HG02571 (cell line): ENCODE measurements at regions not wholly inside any gene's neighbourhood (a gene's known extent, or its start where the extent isn't known, plus 50 kb on each side); places are given as distances from the start of the nearest gene placed in this dataset.
A peak's percentile ranks its signal among the peaks of the same experiment; 100 is the strongest.
"Not testable (repeated sequence)": the region's sequence is repeated elsewhere in the genome, so short reads cannot be mapped to it uniquely, and the experiment has no call there.

Source experiments
- ATAC-seq: cut with Tn5 transposase; IDR thresholded peaks from one replicate; pipeline ENCODE4 v1.9.1; 2021; ENCODE audit warnings: mild to moderate bottlenecking, moderate library complexity; ENCODE audit not compliant: unreplicated experiment

DNA sequence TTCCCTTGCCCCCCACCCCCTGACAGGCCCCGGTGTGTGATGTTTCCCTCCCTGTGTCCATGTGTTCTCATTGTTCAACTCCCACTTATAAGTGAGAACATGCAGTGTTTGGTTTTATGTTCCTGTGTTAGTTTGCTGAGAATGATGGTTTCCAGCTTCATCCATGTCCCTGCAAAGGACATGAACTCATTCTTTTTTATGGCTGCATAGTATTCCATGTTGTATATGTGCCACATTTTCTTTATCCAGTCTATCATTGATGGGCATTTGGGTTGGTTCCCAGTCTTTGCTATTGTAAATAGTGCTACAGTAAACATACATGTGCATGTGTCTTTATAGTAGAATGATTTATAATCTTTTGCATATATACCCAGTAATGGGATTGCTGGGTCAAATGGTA, 287.4 kb downstream of the UTRN start:
- ATAC-seq, result not testable (repeated sequence)

DNA sequence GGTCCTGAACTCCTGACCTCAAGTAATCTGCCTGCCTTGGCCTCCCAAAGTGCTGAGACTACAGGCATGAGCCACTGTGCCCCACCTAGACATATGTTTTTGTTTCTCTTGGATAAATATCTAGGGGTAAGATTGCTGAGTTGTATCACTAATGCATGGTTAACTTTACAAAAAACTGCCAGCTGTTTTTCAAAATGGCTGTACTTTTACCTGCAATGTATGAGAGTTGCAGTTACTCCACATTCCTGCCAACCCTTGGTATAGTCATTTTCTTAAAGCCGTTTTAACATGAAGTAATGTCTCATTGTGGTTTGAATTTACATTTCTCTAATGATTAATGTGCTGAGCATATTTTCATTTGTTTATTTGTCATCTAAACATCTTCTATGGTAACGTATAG, 289.7 kb downstream of the UTRN start:
- ATAC-seq, result no peak

DNA sequence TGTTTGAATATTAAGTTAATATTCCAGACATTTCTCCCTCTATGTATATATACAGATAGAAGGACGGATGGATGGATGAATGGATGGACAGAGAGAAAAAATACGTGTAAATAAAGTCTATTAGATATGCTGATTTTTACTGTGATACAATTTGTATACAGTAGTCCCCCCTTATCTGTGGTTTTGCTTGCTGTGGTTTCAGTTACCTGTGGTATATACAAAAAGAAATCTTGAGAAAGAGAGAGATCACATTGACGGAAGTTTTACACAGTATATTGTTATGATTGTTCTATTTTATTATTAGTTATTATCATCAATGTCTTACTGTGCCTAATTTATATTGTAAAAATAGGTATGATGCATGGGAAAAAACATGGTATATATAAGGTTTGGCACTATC, 290.2 kb downstream of the UTRN start:
- no peak for ATAC-seq

DNA sequence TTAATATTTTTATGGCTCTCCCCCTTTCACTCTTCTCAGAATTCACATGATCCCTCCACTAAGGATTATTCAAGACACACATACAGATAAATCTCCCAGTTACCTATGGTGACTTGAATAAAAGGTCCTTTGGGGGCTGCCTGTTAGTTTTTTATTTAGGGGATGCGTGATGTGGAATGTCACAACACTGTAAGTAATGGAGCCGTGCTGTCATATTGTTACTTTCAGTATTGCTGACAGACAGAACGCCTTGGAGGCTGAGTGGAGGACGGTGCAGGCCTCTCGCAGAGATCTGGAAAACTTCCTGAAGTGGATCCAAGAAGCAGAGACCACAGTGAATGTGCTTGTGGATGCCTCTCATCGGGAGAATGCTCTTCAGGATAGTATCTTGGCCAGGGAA, 291.7 kb downstream of the UTRN start:
- ATAC-seq, result no peak

GRCh38 chr6:144578385-144579350, 293.5 kb downstream of the UTRN start:
- no peak for ATAC-seq

DNA sequence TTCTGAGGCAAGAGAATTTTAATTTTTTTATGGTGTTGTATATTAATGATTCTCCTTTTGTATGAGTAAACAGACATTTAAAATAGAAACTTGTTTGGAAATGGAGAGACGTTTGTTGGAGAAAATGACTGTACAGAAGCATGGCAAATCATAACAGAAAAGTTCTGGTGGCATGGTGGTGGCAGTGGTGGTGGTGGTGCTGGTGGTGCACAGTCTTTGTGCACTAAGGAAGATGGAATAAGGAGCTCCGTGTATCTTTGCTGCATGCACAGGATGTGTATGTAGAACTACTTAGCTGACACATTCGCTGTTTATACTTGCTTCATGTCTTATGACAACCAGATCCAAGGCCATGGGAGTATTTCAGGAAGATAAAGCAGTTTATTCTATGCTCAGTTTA, 294.9 kb downstream of the UTRN start:
- ATAC-seq, result no peak

DNA sequence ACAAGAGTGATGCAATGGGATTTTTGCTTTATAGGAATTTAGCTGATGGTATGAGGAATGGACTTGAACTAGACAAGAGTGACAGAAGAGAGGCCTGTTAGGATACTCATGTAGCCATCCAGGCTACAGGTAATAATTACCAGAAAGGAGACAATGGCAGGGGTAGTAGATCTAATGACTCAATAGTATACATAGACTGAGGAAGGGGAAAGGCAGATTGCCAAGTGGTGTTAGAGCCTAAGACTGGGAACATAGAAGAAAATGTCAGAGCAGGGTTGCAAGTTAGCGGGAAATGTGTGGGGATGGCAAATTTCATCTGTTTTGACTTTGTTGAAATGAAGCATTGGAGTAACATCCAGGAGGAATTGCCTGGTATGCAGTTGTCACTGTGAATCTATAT, 295.6 kb downstream of the UTRN start:
- ATAC-seq, result no peak

DNA sequence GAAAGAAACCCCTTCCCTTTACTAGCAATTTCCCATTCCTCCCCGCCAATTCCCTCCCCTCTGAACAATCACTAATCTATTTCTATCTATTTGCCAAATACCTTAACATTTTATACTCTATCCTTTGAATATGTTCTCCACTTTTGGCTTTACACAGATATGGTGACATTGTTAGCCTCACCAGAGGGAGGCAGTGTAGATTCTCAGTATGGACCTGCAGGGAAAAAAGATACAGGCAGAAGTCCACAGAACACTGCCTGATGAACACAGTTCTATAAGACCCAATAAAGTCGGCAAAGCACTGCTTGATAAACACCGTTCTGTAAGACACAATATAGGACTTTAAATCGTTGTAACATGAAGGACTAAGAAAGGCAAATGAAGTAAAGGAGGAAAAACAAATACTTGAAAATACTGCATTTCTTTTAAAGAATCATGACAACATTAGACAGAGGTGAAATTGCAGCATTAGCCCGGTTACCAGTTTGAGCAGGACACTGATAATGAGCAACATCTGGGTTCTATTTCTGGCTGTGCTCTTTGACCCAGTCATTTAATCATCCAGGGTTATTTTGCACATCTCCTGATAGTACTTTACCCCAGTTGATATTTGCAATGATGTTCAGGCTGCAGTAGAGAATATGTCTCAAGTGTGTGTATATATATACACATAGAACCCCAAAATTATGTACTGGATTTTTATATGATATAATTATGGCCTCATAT, 296.8 kb downstream of the UTRN start:
- ATAC-seq, result no peak

- peak; percentile 95 for ATAC-seq
Measured at GRCh38 chr6:144582939-144583613, 297.9 kb downstream of the UTRN start.

DNA sequence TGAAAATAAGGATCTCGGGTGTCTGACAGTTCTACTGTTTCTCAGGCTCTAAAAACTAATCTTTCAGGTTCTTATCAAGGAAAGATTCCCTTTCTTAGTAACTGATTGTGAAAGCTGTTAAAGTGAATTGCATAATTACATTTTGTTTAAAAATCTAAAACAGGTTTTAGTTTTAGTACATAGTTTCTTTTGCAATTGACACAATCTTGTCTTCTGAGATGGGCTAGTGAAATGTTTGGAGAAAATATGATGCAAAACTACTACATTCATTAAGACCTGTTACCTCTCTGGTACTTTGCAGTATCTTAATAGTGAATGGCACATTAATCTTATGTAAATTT, 298.4 kb downstream of the UTRN start:
- ATAC-seq, result peak; percentile 5

- no peak for ATAC-seq
Measured at GRCh38 chr6:144585217-144585814, 300.2 kb downstream of the UTRN start.

GRCh38 chr6:144586986-144587385, 301.9 kb downstream of the UTRN start:
- no peak for ATAC-seq

DNA sequence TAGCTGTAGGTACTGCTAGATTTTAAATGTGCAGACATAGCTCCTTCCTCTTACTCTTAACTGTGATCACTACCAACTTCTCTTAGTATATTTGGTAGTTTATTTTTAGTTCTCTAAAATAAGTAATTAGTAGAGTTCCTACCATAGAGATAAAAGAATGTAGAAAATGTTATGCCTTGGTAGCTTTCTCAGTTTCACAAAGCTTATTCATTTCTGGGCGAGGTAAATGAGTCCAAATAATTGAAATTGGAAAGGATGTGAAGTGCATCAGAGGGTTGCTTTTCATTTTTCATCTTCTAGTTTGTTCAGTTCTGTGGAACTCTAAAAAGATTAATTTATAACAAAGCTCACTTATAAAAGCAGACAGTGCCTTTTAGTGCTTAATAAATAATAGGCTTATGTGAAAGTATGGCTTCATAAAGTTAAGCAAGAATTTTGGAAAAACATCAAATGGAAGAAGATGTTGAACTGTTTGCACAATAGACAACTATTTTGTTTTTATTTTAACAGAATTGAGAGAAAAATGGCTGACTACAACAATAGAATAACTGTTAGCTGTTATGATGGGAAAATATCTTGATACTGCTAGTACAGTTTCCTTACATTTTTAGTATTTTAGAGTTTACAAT, 303.7 kb downstream of the UTRN start:
- peak; percentile 64 for ATAC-seq

GRCh38 chr6:144590532-144590931, 305.4 kb downstream of the UTRN start:
- ATAC-seq, result no peak

- no peak for ATAC-seq
Measured at GRCh38 chr6:144593392-144593791, 308.3 kb downstream of the UTRN start.

GRCh38 chr6:144594585-144594984, 309.4 kb downstream of the UTRN start:
- no peak for ATAC-seq

DNA sequence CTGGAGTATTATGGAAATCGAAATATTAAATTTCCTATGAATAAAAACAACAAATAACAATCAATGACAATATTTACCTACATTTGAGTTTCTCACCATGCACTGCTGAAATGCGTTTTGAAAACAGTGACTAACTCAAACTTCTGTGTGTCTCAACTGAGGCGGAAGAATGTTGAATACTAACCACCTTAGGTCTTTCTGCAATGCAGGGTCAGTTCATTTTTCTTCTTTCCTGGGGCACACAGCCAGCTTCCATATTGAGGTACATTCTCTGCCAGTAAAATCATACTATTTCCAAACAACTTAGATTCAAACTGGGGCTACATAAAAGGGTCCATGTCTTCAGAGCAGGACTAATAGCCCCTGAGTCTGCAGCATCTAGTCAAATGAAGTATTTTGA, 310.1 kb downstream of the UTRN start:
- no peak for ATAC-seq

DNA sequence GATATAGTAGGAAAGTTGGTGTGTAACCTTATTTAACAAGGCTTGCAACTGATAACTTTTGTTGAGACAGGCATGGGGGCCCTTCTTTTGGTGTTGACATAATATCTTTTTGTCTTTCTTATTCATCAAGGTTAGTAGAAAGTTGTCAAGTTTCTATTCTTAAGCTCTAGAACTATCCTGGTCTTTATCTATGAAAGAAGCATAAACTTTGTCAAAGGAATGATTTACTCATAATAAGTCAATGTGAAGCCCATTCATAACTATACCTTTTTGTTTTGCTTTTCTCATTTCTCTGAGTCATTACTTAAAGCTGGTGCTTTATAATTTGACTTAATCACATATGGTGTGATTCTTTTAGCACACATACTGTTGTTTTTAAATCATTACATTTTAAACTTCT, 312.4 kb downstream of the UTRN start:
- ATAC-seq, result no peak

- no peak for ATAC-seq
Measured at GRCh38 chr6:144599615-144600014, 314.5 kb downstream of the UTRN start.

DNA sequence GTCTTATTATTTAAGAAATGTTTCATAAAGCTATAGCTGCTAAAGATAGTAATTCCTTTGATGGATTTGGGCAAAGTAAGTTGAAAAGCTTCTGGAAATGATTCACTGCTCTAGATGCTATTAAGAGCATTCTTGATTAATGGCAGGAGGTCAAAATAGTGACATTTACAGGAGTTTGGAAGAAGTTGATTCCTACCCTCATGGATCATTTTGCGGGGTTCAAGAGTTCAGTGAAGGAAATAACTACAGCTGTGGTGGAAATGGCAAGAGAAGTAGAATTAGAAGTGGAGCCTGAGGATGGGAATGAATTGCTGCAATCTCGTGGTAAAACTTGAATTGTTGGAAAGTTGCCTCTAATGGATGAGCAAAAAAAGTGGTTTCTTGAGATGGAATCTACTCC, 316.1 kb downstream of the UTRN start:
- ATAC-seq, result no peak
